Suprapubic skin (tissue), 4 donors: ENCODE measurements at regions not wholly inside any gene's neighbourhood (a gene's known extent, or its start where the extent isn't known, plus 50 kb on each side); places are given as distances from the start of the nearest gene placed in this dataset.

Experiments used
- CTCF ChIP-seq, 2 donors: fragments of 200-600 bp in 1 of 2; fragments of 450-650 bp in 1 of 2; sonication (generic) in 1 of 2; IDR thresholded peaks; one replicate each; pipeline ENCODE4 v1.5.1; 2016 to 2019; ENCODE audit warnings: antibody characterized with exemption in 2 of 2, mild to moderate bottlenecking in 1 of 2, moderate library complexity in 1 of 2
- EP300 ChIP-seq: sonication (generic); formaldehyde crosslinking; IDR thresholded peaks from one replicate; pipeline ENCODE4 v1.6.1; 2017; ENCODE audit warnings: antibody characterized with exemption
- POLR2A ChIP-seq, 2 donors: fragments of 450-650 bp; IDR thresholded peaks; one replicate each; pipeline ENCODE4 v1.6.1; 2017; ENCODE audit warnings: antibody characterized with exemption in 2 of 2, mild to moderate bottlenecking in 2 of 2, moderate library complexity in 2 of 2
- POLR2AphosphoS5 ChIP-seq, 3 donors: sonication (generic); formaldehyde crosslinking; IDR thresholded peaks; one replicate each; pipeline ENCODE4 v1.6.1; 2017; ENCODE audit warnings: antibody characterized with exemption in 3 of 3

- TF ChIP-seq CTCF (IDR thresholded peaks at IDR 0.05) (no peak), EP300 (no peak), POLR2AphosphoS5 (IDR thresholded peaks at IDR 0.05) (no peak), POLR2A (IDR thresholded peaks at IDR 0.05) (no peak)
Observed at GRCh38 chr14:43855556-43855955, 651.5 kb downstream of the FSCB start.
